ENCODE measurements at regions not wholly inside any gene's neighbourhood (a gene's known extent, or its start where the extent isn't known, plus 50 kb on each side); places are given as distances from the start of the nearest gene placed in this dataset.
"Not testable (repeated sequence)": the region's sequence is repeated elsewhere in the genome, so short reads cannot be mapped to it uniquely, and the experiment has no call there.

GRCh38 chr10:57049096-57049495, 688.0 kb upstream of the ZWINT start:
- no peaks in the 10 kb centered on the region for H3K9me2 ChIP-seq (replicated peaks; ENCODE audit: insufficient read depth)
- TF ChIP-seq EZH2phosphoT487 (IDR thresholded peaks at IDR 0.05; ENCODE audit: low read depth, severe bottlenecking, unreplicated experiment) (no peak), EZH2 (IDR thresholded peaks at IDR 0.05; ENCODE audit: borderline replicate concordance) (no peak), CTCF (IDR thresholded peaks at IDR 0.05; ENCODE audit: poor library complexity) (no peak)
- no peaks in the 10 kb centered on the region for H3K36me3 ChIP-seq (replicated peaks; ENCODE audit: insufficient read depth, low read depth)
- H3K4me3 ChIP-seq = no peak overlapping the region
- no peak overlapping the region for H2AFZ ChIP-seq
- H3K4me1 ChIP-seq (ENCODE audit: insufficient read depth) = no peaks in the 10 kb centered on the region
- H3K9me3 ChIP-seq (ENCODE audit: low read depth) = no peaks in the 10 kb centered on the region
- WGBS (ENCODE audit: low lambda C conversion rate, missing lambda C conversion rate) = 41% methylated on average over 2 of the region's 2 CpGs
- H3K27ac ChIP-seq = peak overlapping the region; percentile 8
- no peaks in the 10 kb centered on the region for H4K20me1 ChIP-seq (ENCODE audit: insufficient read depth, poor library complexity, severe bottlenecking)
- H3K79me2 ChIP-seq = no peaks in the 10 kb centered on the region
- DNase-seq (ENCODE audit: low spot score) = peak; percentile 8
- no peaks in the 10 kb centered on the region for H3K27me3 ChIP-seq
- peak overlapping the region; percentile 37 for H3K4me2 ChIP-seq

- no peaks in the 10 kb centered on the region for H3K4me1 ChIP-seq (ENCODE audit: insufficient read depth)
- WGBS (ENCODE audit: low lambda C conversion rate, missing lambda C conversion rate) = 90% methylated on average over 2 of the region's 2 CpGs
- H3K9me2 ChIP-seq (replicated peaks; ENCODE audit: insufficient read depth) = no peaks in the 10 kb centered on the region
- no peaks in the 10 kb centered on the region for H3K9me3 ChIP-seq (ENCODE audit: low read depth)
- no peak for TF ChIP-seq EZH2phosphoT487 (IDR thresholded peaks at IDR 0.05; ENCODE audit: low read depth, severe bottlenecking, unreplicated experiment)
- TF ChIP-seq EZH2 (IDR thresholded peaks at IDR 0.05; ENCODE audit: borderline replicate concordance) = no peak
- no peak for TF ChIP-seq CTCF (IDR thresholded peaks at IDR 0.05; ENCODE audit: poor library complexity)
- H3K27ac ChIP-seq = no peak overlapping the region
- H4K20me1 ChIP-seq (ENCODE audit: insufficient read depth, poor library complexity, severe bottlenecking) = no peaks in the 10 kb centered on the region
- DNase-seq (ENCODE audit: low spot score) = no peak
- no peaks in the 10 kb centered on the region for H3K79me2 ChIP-seq
- H3K4me3 ChIP-seq = no peak overlapping the region
- no peaks in the 10 kb centered on the region for H3K27me3 ChIP-seq
- no peak overlapping the region for H3K4me2 ChIP-seq
- no peaks in the 10 kb centered on the region for H3K36me3 ChIP-seq (replicated peaks; ENCODE audit: insufficient read depth, low read depth)
- H2AFZ ChIP-seq = no peak overlapping the region
These were observed 677.5 kb upstream of the ZWINT start for GRCh38 chr10:57038531-57038930.

GRCh38 chr10:57035310-57035709, 674.3 kb upstream of the ZWINT start:
- H3K79me2 ChIP-seq = no peaks in the 10 kb centered on the region
- no peak for DNase-seq (ENCODE audit: low spot score)
- H3K4me3 ChIP-seq = no peak overlapping the region
- no peaks in the 10 kb centered on the region for H4K20me1 ChIP-seq (ENCODE audit: insufficient read depth, poor library complexity, severe bottlenecking)
- H3K27ac ChIP-seq = no peak overlapping the region
- TF ChIP-seq EZH2phosphoT487 (IDR thresholded peaks at IDR 0.05; ENCODE audit: low read depth, severe bottlenecking, unreplicated experiment) (no peak), CTCF (IDR thresholded peaks at IDR 0.05; ENCODE audit: poor library complexity) (no peak), EZH2 (IDR thresholded peaks at IDR 0.05; ENCODE audit: borderline replicate concordance) (no peak)
- no peaks in the 10 kb centered on the region for H3K9me2 ChIP-seq (replicated peaks; ENCODE audit: insufficient read depth)
- 57% methylated on average over 2 of the region's 2 CpGs for WGBS (ENCODE audit: low lambda C conversion rate, missing lambda C conversion rate)
- no peaks in the 10 kb centered on the region for H3K9me3 ChIP-seq (ENCODE audit: low read depth)
- no peak overlapping the region for H2AFZ ChIP-seq
- no peaks in the 10 kb centered on the region for H3K4me1 ChIP-seq (ENCODE audit: insufficient read depth)
- H3K27me3 ChIP-seq = no peaks in the 10 kb centered on the region
- H3K4me2 ChIP-seq = no peak overlapping the region
- H3K36me3 ChIP-seq (replicated peaks; ENCODE audit: insufficient read depth, low read depth) = no peaks in the 10 kb centered on the region

GRCh38 chr10:57032301-57032700, 671.2 kb upstream of the ZWINT start:
- not testable (repeated sequence) for H3K4me2 ChIP-seq; DNase-seq (ENCODE audit: low spot score); H3K4me3 ChIP-seq; H3K27me3 ChIP-seq; H3K79me2 ChIP-seq; H3K9me2 ChIP-seq (replicated peaks; ENCODE audit: insufficient read depth); H3K27ac ChIP-seq; H2AFZ ChIP-seq; H3K4me1 ChIP-seq (ENCODE audit: insufficient read depth); H3K9me3 ChIP-seq (ENCODE audit: low read depth); H4K20me1 ChIP-seq (ENCODE audit: insufficient read depth, poor library complexity, severe bottlenecking); H3K36me3 ChIP-seq (replicated peaks; ENCODE audit: insufficient read depth, low read depth)
- 91% methylated on average over 5 of the region's 5 CpGs for WGBS (ENCODE audit: low lambda C conversion rate, missing lambda C conversion rate)

Data from hepatocyte (in vitro differentiated cells).